Esophagus squamous epithelium (tissue), 5 donors: ENCODE measurements at regions not wholly inside any gene's neighbourhood (a gene's known extent, or its start where the extent isn't known, plus 50 kb on each side); places are given as distances from the start of the nearest gene placed in this dataset.
A peak's percentile ranks its signal among the peaks of the same experiment; 100 is the strongest.

Experiments
- DNase-seq: peaks from one replicate; lab custom pipeline; 2025; lab: John Stamatoyannopoulos, UW
- H3K27ac ChIP-seq, 4 donors: fragments of 200-600 bp; sonication (generic); one replicate each; pipeline ENCODE4 v1.5.1; 2016 to 2019; ENCODE audit warnings: mild to moderate bottlenecking in 1 of 4
- H3K27me3 ChIP-seq, 4 donors: fragments of 200-600 bp; sonication (generic); 1 replicate in 3 of 4; 2 replicates in 1 of 4; pipeline versions ENCODE4 v1.5.1 to v1.6.0; 2017 to 2021; ENCODE audit warnings: antibody characterized with exemption in 1 of 4
- H3K36me3 ChIP-seq, 3 donors: fragments of 200-600 bp; sonication (generic); one replicate each; pipeline ENCODE4 v1.5.1; 2016 to 2019
- H3K4me1 ChIP-seq, 3 donors: fragments of 200-600 bp; sonication (generic); one replicate each; pipeline ENCODE4 v1.5.1; 2017 to 2019
- H3K4me3 ChIP-seq, 4 donors: fragments of 200-600 bp; sonication (generic); 1 replicate in 3 of 4; 2 replicates in 1 of 4; pipeline ENCODE4 v1.5.1; 2016 to 2019; ENCODE audit warnings: mild to moderate bottlenecking in 2 of 4, moderate library complexity in 1 of 4
- H3K9me3 ChIP-seq, 3 donors: fragments of 200-600 bp; sonication (generic); one replicate each; pipeline ENCODE4 v1.5.1; 2016 to 2019
- POLR2A ChIP-seq, 4 donors: fragments of 450-650 bp; IDR thresholded peaks; one replicate each; pipeline ENCODE4 v1.6.1; 2017; ENCODE audit warnings: antibody characterized with exemption in 4 of 4, mild to moderate bottlenecking in 4 of 4, moderate library complexity in 3 of 4
- WGBS, 2 donors: methylation state at CpG; one replicate each; pipeline ENCODE4 v1.1.5; 2018; 5-methylcytosine and 5-hydroxymethylcytosine counted together
- intact Hi-C: fragments of 100-400 bp; cut with DNase I; formaldehyde crosslinking; loops from one replicate; pipeline ENCODE4 v1.15.0; 2022
- TF ChIP-seq, protein P1 (sequence below), 6 experiments: fragments of 450-650 bp in 4 of 6; fragments of 200-600 bp in 2 of 6; sonication (generic) in 2 of 6; IDR thresholded peaks; one replicate each; pipeline ENCODE4 v1.5.1; 2016 to 2019; ENCODE audit warnings: antibody characterized with exemption in 6 of 6, mild to moderate bottlenecking in 4 of 6, moderate library complexity in 4 of 6
- donor health status: DM: yes; HTN: yes; CAD: no.

DNA sequence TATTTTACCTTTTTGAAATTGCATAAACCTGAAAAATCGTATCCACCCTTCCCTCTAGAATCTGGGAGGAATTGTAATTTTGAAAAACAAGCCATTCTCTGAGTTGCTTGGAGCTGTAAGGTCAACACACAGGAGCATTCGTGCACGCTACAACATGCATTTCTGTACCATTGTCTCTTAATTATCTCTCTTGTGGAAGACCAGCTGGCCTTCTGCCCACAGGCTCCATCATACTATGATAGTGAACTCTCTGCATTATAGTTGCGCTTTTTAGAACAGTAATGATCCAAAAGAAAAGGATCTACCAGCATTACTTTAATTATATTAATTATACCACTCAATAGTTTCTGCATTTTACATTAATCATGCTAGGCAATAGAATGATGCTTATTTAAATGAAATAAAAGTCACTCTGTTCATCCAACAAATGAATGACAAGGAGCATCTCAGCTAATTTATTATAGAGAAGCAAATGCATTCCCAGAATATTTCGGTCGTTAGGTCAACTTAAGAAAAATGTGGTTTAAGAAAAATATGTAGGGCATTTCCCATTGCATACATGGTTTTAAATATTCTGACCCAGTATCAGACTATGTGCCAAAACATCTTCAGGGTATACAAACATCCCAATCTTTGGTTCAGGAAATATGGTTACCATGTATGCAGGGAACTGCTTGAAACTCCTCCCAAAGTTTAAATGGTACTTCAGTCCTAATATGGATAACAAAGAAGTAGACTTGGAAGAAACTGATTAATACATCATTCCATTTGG lies 263.5 kb downstream of the TFAP2A start:
- DNase-seq, result no peak
- no peak overlapping the region for H3K27ac ChIP-seq
- 58 to 67% methylated on average over 6 of the region's 6 CpGs for WGBS, 2 donors
- H3K27me3 ChIP-seq, result peaks cover 0 to 3% (median 0%) of the 10 kb centered on the region in 4 donors
- no peak overlapping the region for H3K4me3 ChIP-seq
- TF ChIP-seq, protein P1, sequence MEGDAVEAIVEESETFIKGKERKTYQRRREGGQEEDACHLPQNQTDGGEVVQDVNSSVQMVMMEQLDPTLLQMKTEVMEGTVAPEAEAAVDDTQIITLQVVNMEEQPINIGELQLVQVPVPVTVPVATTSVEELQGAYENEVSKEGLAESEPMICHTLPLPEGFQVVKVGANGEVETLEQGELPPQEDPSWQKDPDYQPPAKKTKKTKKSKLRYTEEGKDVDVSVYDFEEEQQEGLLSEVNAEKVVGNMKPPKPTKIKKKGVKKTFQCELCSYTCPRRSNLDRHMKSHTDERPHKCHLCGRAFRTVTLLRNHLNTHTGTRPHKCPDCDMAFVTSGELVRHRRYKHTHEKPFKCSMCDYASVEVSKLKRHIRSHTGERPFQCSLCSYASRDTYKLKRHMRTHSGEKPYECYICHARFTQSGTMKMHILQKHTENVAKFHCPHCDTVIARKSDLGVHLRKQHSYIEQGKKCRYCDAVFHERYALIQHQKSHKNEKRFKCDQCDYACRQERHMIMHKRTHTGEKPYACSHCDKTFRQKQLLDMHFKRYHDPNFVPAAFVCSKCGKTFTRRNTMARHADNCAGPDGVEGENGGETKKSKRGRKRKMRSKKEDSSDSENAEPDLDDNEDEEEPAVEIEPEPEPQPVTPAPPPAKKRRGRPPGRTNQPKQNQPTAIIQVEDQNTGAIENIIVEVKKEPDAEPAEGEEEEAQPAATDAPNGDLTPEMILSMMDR (IDR thresholded peaks at IDR 0.05), result no peak
- no peak for TF ChIP-seq POLR2A (IDR thresholded peaks at IDR 0.05)
- no peaks in the 10 kb centered on the region for H3K9me3 ChIP-seq
- H3K36me3 ChIP-seq, result no peaks in the 10 kb centered on the region
- H3K4me1 ChIP-seq, result peaks cover 0 to 12% (median 0%) of the 10 kb centered on the region in 3 donors
- intact Hi-C loops, result no loop called here

DNA sequence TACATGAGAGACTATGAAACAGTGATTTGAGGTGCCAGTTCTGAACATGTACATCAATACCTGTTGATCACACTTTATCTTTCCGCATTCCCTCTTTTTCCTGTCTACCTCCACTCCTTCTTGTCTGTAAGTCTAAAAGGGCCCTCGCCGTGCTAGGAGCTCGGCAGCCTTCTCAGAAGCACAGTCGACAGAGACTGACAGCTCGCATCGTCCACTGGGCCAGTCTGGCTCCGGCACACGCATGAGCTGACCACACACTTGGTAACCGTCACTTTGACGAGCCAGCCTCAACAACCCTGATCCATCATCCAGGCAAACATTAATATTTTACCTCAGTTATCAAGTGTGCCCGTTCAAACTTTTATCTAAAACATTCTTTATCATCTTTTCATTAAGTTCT lies 265.3 kb downstream of the TFAP2A start:
- H3K4me3 ChIP-seq, result no peak overlapping the region
- peaks cover 0 to 12% (median 0%) of the 10 kb centered on the region in 3 donors for H3K4me1 ChIP-seq
- TF ChIP-seq, protein P1 (IDR thresholded peaks at IDR 0.05), result no peak
- no peak for TF ChIP-seq POLR2A (IDR thresholded peaks at IDR 0.05)
- 86 to 90% methylated on average over 12 of the region's 12 CpGs for WGBS, 2 donors
- peaks cover 0 to 3% (median 0%) of the 10 kb centered on the region in 4 donors for H3K27me3 ChIP-seq
- intact Hi-C loops, result no loop called here
- no peaks in the 10 kb centered on the region for H3K36me3 ChIP-seq
- DNase-seq, result no peak
- H3K9me3 ChIP-seq, result no peaks in the 10 kb centered on the region
- H3K27ac ChIP-seq, result no peak overlapping the region

DNA sequence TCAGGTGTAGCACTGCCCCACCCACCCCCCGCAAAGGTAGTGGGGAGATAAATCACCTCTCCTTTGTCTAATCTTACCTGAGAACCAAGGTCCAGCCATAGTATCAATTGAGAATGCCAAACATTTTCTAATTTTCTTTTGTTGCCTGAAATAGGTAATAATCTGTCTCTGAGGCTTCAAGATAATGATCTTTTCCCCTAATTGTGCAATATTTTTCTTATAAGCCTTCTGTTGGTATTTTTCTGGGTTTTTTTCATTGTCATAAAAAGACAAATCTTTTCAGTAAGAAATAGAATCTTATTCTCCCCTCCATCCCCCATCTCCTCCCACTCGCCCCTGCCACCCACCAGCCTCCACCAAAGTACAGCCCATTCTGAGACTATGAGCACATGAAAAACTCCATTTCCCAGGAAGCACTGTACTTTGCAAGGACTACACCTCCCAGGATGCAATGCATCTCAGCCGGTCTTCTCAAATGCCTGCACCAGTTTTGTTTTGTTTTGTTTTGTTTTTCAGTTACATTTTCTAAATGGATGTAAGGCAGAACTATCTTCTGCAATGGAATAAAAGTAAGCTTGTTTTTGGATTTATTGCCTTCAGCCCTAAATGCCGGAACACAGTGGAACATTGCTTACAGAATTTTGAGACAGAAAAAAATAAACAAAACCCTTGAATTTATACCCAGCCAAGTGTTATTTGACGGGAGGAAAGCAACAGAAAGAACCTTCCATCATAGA lies 268.0 kb downstream of the TFAP2A start:
- Histone ChIP-seq H3K36me3 (no peaks in the 10 kb centered on the region), H3K27ac (peak overlapping the region in 1 of 4 donors; percentile 1), H3K4me1 (peaks cover 0 to 15% (median 0%) of the 10 kb centered on the region in 3 donors), H3K4me3 (peak overlapping the region in 3 of 4 donors; percentile 32 to 51 (median 35)), H3K9me3 (no peaks in the 10 kb centered on the region), H3K27me3 (peaks cover 0 to 3% (median 0%) of the 10 kb centered on the region in 4 donors)
- DNase-seq, result no peak
- intact Hi-C loops, result no loop called here
- 29 to 44% methylated on average over 5 of the region's 5 CpGs for WGBS, 2 donors
- no peak for TF ChIP-seq POLR2A (IDR thresholded peaks at IDR 0.05)
- TF ChIP-seq, protein P1 (IDR thresholded peaks at IDR 0.05), result no peak

DNA sequence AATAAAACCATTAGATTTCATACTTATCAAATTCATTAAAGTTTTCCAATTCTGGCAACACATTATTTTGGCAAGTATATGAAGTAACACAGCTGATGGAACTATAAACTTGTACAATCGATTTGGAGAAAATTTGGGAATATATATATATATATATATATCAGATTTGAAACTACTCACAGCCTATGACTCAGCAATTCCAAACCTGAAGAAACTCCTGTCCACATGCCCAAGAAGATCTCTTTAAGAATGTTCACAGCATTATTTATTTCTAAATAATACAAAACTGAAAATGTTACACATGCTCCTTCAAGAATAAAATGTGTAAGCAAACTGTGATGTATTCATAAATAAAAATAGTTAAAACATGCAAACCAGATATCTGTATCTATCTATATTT lies 270.1 kb downstream of the TFAP2A start:
- 32 to 68% methylated on average over 1 of the region's 1 CpG for WGBS, 2 donors
- DNase-seq, result no peak
- no peak for TF ChIP-seq POLR2A (IDR thresholded peaks at IDR 0.05)
- TF ChIP-seq, protein P1 (IDR thresholded peaks at IDR 0.05), result no peak
- intact Hi-C loops, result no loop called here
- H3K4me1 ChIP-seq, result peaks cover 0 to 24% (median 0%) of the 10 kb centered on the region in 3 donors
- H3K9me3 ChIP-seq, result no peaks in the 10 kb centered on the region
- H3K4me3 ChIP-seq, result no peak overlapping the region
- H3K36me3 ChIP-seq, result no peaks in the 10 kb centered on the region
- no peaks in the 10 kb centered on the region for H3K27me3 ChIP-seq
- H3K27ac ChIP-seq, result no peak overlapping the region
